SJSA1 (cell line): ENCODE measurements at regions not wholly inside any gene's neighbourhood (a gene's known extent, or its start where the extent isn't known, plus 50 kb on each side); places are given as distances from the start of the nearest gene placed in this dataset.

ENCODE experiments used
- DNase-seq, 2 experiments: peaks; one replicate each; pipeline ENCODE4 v3.0.0-alpha.2; 2015 to 2020; ENCODE audit warnings: low spot score in 2 of 2, low read depth in 1 of 2
- H3K27ac ChIP-seq: fragments of 250-450 bp; sonication (Bioruptor Pico); 2 replicates; pipeline ENCODE4 v1.5.1; 2020; ENCODE audit warnings: mild to moderate bottlenecking, moderate library complexity
- H3K27me3 ChIP-seq: fragments of 250-450 bp; sonication (Bioruptor Pico); replicated peaks from 2 replicates; pipeline ENCODE4 v1.5.1; 2020; ENCODE audit warnings: mild to moderate bottlenecking, moderate library complexity
- H3K36me3 ChIP-seq: fragments of 250-450 bp; sonication (Bioruptor Pico); 2 replicates; pipeline ENCODE4 v1.5.1; 2020; ENCODE audit warnings: mild to moderate bottlenecking
- H3K4me1 ChIP-seq: fragments of 250-450 bp; sonication (Bioruptor Pico); replicated peaks from 2 replicates; pipeline ENCODE4 v1.6.1; 2021; ENCODE audit warnings: mild to moderate bottlenecking
- H3K4me3 ChIP-seq: fragments of 250-450 bp; sonication (Bioruptor Pico); 2 replicates; pipeline ENCODE4 v1.5.1; 2020; ENCODE audit warnings: mild to moderate bottlenecking
- H3K9me3 ChIP-seq: fragments of 250-450 bp; sonication (Bioruptor Pico); replicated peaks from 2 replicates; pipeline ENCODE4 v1.5.1; 2020; ENCODE audit warnings: mild to moderate bottlenecking

GRCh38 chr12:98401427-98401826 lies 114.0 kb upstream of the TMPO start:
- H3K27ac ChIP-seq, result no peak overlapping the region
- peaks cover 14% of the 10 kb centered on the region for H3K4me1 ChIP-seq
- H3K4me3 ChIP-seq, result no peak overlapping the region
- no peaks in the 10 kb centered on the region for H3K27me3 ChIP-seq
- no peak for DNase-seq
- H3K9me3 ChIP-seq, result 0 out of 2 replicates have a peak, but pooled peaks cover 3% of the 10 kb centered on the region
- no peaks in the 10 kb centered on the region for H3K36me3 ChIP-seq

GRCh38 chr12:98402091-98402490 lies 113.3 kb upstream of the TMPO start:
- no peak for DNase-seq
- H3K9me3 ChIP-seq, result 0 out of 2 replicates have a peak, but pooled peaks cover 3% of the 10 kb centered on the region
- no peaks in the 10 kb centered on the region for H3K36me3 ChIP-seq
- H3K27ac ChIP-seq, result no peak overlapping the region
- H3K27me3 ChIP-seq, result no peaks in the 10 kb centered on the region
- H3K4me1 ChIP-seq, result peaks cover 13% of the 10 kb centered on the region
- H3K4me3 ChIP-seq, result no peak overlapping the region

GRCh38 chr12:98402671-98403070 lies 112.7 kb upstream of the TMPO start:
- H3K36me3 ChIP-seq, result no peaks in the 10 kb centered on the region
- peaks cover 8% of the 10 kb centered on the region for H3K4me1 ChIP-seq
- no peaks in the 10 kb centered on the region for H3K27me3 ChIP-seq
- no peak for DNase-seq
- H3K9me3 ChIP-seq, result 0 out of 2 replicates have a peak, but pooled peaks cover 3% of the 10 kb centered on the region
- no peak overlapping the region for H3K27ac ChIP-seq
- no peak overlapping the region for H3K4me3 ChIP-seq

- 0 out of 2 replicates have a peak, but pooled peaks cover 3% of the 10 kb centered on the region for H3K9me3 ChIP-seq
- no peak overlapping the region for H3K27ac ChIP-seq
- no peaks in the 10 kb centered on the region for H3K36me3 ChIP-seq
- H3K4me1 ChIP-seq, result peaks cover 8% of the 10 kb centered on the region
- H3K27me3 ChIP-seq, result no peaks in the 10 kb centered on the region
- H3K4me3 ChIP-seq, result no peak overlapping the region
- no peak for DNase-seq
Measured at GRCh38 chr12:98403385-98403784, 112.0 kb upstream of the TMPO start.

- no peak for DNase-seq
- Histone ChIP-seq H3K4me3 (no peak overlapping the region), H3K36me3 (no peaks in the 10 kb centered on the region), H3K9me3 (peaks cover 3% of the 10 kb centered on the region; the same call in 1 of the 2 replicates), H3K27me3 (no peaks in the 10 kb centered on the region), H3K27ac (no peak overlapping the region), H3K4me1 (peaks cover 8% of the 10 kb centered on the region)
Measured at GRCh38 chr12:98403936-98404335, 111.5 kb upstream of the TMPO start.

DNA sequence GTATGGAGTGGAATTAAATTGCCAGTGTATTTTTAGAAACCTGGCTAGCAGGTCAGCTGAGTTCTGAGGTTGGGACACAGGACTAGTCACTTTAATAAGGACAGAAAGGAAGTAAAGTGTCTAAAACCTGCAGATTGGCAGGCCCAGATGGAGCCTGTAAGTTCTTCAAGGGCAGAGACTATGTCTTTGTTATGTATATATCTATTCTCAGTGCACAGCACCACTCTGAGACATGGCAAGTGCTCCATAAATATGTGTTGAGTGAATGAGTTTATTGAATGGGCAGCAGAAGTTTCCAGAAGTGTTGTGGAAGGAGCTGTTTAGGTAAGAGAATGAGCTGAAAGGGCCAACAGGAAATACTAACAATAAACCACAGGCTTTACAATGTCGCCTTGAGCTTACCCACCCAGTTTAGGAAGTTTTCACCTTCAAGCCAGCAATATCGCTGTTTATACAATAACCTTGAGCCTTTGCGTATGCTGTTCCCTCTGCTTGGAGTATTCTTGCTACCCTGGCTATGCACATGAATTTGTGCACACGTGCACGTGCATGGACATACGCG lies 109.5 kb upstream of the TMPO start:
- no peaks in the 10 kb centered on the region for H3K36me3 ChIP-seq
- H3K4me3 ChIP-seq, result no peak overlapping the region
- H3K27ac ChIP-seq, result no peak overlapping the region
- DNase-seq, result no peak
- H3K9me3 ChIP-seq, result peaks cover 3% of the 10 kb centered on the region; the same call in 1 of the 2 replicates
- H3K27me3 ChIP-seq, result no peaks in the 10 kb centered on the region
- no peaks in the 10 kb centered on the region for H3K4me1 ChIP-seq

DNA sequence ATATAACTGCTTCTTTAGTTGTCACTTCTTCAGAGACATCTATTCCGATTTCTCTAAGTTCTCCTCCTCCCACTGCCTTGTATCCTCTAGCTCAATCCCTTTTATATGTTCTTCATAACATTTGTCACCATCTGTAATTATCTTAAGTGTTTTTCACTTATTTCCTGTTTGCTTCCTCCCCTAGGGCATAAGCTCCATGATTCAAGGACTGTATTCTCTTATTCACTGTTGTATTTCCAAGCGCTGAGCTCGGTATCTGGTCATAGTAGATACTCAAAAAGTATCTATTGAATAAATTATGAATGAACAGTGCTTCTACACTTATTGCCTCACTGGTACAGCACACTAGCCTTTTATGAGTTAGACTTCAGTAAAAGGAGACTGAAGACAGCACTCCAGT lies 109.0 kb upstream of the TMPO start:
- no peaks in the 10 kb centered on the region for H3K27me3 ChIP-seq
- H3K4me1 ChIP-seq, result no peaks in the 10 kb centered on the region
- no peak overlapping the region for H3K27ac ChIP-seq
- no peaks in the 10 kb centered on the region for H3K36me3 ChIP-seq
- peaks cover 3% of the 10 kb centered on the region; the same call in 1 of the 2 replicates for H3K9me3 ChIP-seq
- DNase-seq, result no peak
- no peak overlapping the region for H3K4me3 ChIP-seq

DNA sequence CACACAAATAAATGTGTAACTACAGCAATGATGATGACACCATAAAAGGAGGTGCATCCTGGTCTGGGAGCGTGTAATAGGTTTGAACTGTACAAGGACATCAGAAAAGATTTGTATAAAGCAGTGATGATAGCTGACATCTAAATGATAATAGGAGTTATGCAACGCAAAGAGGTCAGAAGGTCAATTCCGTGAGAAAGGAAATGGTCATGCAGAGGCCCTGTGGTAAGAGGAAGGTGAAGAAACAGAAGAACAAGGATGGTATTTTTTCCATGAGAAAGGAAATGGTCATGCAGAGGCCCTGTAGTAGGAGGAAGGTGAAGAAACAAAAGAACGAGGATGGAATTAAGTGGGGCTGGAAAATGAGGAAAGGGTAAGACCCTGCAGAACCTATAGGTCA lies 106.7 kb upstream of the TMPO start:
- no peaks in the 10 kb centered on the region for H3K27me3 ChIP-seq
- no peak for DNase-seq
- H3K4me3 ChIP-seq, result no peak overlapping the region
- H3K9me3 ChIP-seq, result peaks cover 3% of the 10 kb centered on the region; the same call in 1 of the 2 replicates
- no peaks in the 10 kb centered on the region for H3K4me1 ChIP-seq
- no peak overlapping the region for H3K27ac ChIP-seq
- no peaks in the 10 kb centered on the region for H3K36me3 ChIP-seq

DNA sequence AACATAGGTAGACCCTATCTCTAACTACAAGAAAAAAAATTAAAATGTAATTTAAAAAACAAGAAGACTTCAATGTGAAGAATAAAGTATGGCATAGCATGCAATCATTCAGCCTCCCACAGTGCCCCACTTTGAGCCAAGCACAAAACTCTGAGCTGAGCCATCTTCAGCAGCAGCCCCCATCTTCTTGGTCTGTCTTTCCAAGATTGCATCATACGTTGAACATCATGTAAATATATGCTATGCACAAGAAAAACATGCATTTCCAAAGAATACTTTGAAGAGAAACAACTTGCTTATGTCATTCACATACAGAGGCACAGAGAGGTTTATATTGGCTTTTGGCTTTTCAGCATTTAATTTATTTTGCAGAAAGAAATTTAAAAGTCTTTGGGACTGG lies 105.8 kb upstream of the TMPO start:
- Histone ChIP-seq H3K27ac (no peak overlapping the region), H3K27me3 (no peaks in the 10 kb centered on the region), H3K4me3 (no peak overlapping the region), H3K36me3 (no peaks in the 10 kb centered on the region), H3K4me1 (no peaks in the 10 kb centered on the region), H3K9me3 (peaks cover 3% of the 10 kb centered on the region; the same call in 1 of the 2 replicates)
- DNase-seq, result no peak

DNA sequence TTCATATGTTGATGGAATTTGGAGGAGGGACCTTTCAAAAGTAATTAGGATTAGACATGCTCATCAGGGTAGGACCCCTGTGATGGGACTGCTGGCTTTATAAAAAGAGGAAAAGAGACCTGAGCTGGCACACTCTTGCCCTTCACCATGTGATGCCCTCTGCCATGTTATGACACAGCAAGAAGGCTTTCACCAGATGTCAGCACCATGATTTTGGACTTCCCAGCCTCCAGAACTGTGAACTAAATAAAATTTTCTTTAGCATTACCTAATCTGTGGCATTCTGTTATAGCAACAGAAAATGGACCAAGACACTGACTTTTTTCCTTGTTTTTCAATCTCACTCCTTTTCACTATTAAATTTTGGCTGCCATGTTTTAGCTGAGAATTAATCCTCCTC lies 105.0 kb upstream of the TMPO start:
- Histone ChIP-seq H3K9me3 (no peaks in the 10 kb centered on the region; the same call in 1 of the 2 replicates), H3K4me3 (no peak overlapping the region), H3K36me3 (no peaks in the 10 kb centered on the region), H3K4me1 (no peaks in the 10 kb centered on the region), H3K27ac (no peak overlapping the region), H3K27me3 (no peaks in the 10 kb centered on the region)
- no peak for DNase-seq

DNA sequence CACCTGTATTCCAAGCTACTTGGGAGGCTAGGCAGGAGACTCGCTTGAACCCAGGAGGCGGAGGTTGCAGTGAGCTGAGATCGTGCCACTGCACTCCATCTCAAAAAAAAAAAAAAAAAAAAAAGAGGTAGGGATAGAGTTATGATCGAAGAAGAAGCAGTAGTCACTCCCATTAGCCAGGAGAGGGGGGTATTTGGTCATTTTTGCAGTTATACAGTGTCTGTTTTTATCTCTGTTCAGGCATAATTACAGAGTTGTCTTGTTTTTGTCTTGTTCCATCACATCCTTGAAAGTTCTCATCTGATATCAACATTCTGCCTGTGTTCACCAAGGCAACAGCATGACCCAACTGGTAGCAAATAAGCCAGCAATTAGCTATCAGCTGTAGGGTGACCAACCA lies 98.5 kb upstream of the TMPO start:
- no peaks in the 10 kb centered on the region for H3K9me3 ChIP-seq
- no peaks in the 10 kb centered on the region for H3K36me3 ChIP-seq
- peaks cover 21% of the 10 kb centered on the region for H3K4me1 ChIP-seq
- no peak overlapping the region for H3K4me3 ChIP-seq
- H3K27me3 ChIP-seq, result no peaks in the 10 kb centered on the region
- no peak for DNase-seq
- H3K27ac ChIP-seq, result no peak overlapping the region

DNA sequence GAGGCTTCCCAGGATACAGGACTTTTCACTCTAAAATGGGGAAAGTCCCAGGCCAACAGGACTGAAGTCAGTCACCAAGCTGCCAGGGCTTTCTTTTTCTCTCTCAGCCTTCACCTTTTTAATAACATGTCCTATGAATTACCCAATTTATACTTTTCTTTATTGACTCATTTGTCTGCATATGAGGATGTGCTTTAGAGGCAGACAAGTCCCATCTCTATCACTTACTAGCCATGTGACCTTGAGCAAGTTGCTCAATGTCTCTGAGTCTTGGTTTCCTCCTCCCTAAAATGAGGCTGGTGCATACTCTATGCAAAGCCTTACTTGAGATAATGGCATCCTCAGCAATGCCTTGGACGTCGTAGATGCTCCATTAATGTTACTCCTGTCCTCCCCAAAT lies 98.1 kb upstream of the TMPO start:
- Histone ChIP-seq H3K9me3 (no peaks in the 10 kb centered on the region), H3K36me3 (no peaks in the 10 kb centered on the region), H3K4me3 (no peak overlapping the region), H3K27me3 (no peaks in the 10 kb centered on the region), H3K4me1 (peaks cover 21% of the 10 kb centered on the region), H3K27ac (no peak overlapping the region)
- no peak for DNase-seq

DNA sequence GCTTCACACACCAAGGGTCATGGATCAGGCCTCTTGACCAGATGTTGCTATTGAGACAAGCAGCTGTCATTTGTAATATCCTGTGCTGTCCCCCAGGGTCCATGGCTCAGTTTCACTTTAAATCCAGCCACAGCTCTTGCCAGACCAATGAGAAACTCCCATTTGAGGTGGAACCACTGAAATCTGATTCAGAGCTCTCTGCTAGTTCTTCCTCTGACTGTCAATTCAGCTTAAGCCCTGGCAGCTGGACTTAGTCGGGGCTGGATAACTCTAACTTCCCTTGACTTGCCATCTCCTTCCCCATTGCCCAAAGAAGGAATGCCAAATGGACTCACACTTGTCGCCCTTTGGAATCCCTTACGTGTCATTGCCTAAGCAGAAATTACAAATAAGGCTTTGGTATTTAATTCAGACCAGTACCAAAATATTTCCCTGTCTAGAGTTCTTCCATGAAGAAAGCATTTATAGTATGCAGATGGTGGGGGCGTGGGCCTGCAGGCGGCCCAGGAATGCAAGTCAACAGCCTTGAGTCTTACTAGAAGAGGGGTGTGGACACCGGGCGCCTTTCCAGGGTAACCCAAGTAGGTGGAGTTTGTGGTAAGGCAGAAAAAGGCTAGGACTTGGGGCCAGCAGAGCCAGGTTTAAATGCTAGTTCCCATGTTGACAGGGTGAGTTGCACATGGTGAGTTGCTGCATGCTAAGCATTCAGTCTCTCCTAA lies 96.9 kb upstream of the TMPO start:
- Histone ChIP-seq H3K9me3 (no peaks in the 10 kb centered on the region), H3K4me1 (peaks cover 21% of the 10 kb centered on the region), H3K27me3 (no peaks in the 10 kb centered on the region), H3K4me3 (no peak overlapping the region), H3K36me3 (no peaks in the 10 kb centered on the region), H3K27ac (peak overlapping the region; percentile 16)
- DNase-seq, result peak; percentile 86 to 93

GRCh38 chr12:98419081-98419794 lies 96.2 kb upstream of the TMPO start:
- H3K4me3 ChIP-seq, result no peak overlapping the region
- no peaks in the 10 kb centered on the region for H3K27me3 ChIP-seq
- H3K9me3 ChIP-seq, result no peaks in the 10 kb centered on the region
- DNase-seq, result no peak
- H3K27ac ChIP-seq, result 0 out of 2 replicates have a peak overlapping the region, but pooled peaks have one; percentile 16
- H3K4me1 ChIP-seq, result peaks cover 21% of the 10 kb centered on the region
- H3K36me3 ChIP-seq, result no peaks in the 10 kb centered on the region
